Astrocyte (in vitro differentiated cells and primary cell): ENCODE measurements at regions not wholly inside any gene's neighbourhood (a gene's known extent, or its start where the extent isn't known, plus 50 kb on each side); places are given as distances from the start of the nearest gene placed in this dataset.
"Not testable (repeated sequence)": the region's sequence is repeated elsewhere in the genome, so short reads cannot be mapped to it uniquely, and the experiment has no call there.

Source experiments
- DNase-seq: peaks from one replicate; pipeline ENCODE4 v3.0.0-alpha.2; 2010; ENCODE audit warnings: low read depth
- FAIRE-seq: peaks from 2 replicates; lab custom pipeline; 2011; peaks lifted over from hg19 to GRCh38; lab: Jason Lieb, UNC
- H2AFZ ChIP-seq: 2 replicates; pipeline ENCODE4 v1.6.0; 2012; ENCODE audit warnings: low read depth, low read length, inconsistent platforms
- H3K27ac ChIP-seq: 2 replicates; pipeline ENCODE4 v1.5.1; 2011; ENCODE audit warnings: low read depth, low read length, inconsistent platforms
- H3K27me3 ChIP-seq: 2 replicates; pipeline ENCODE4 v1.6.0; 2011; ENCODE audit warnings: low read length, inconsistent platforms; ENCODE audit not compliant: insufficient read depth
- H3K36me3 ChIP-seq: 2 replicates; pipeline ENCODE4 v1.5.1; 2011; ENCODE audit warnings: low read length, inconsistent platforms; ENCODE audit not compliant: insufficient read depth
- H3K4me1 ChIP-seq: 2 replicates; pipeline ENCODE4 v1.5.1; 2011; ENCODE audit warnings: low read length, inconsistent platforms; ENCODE audit not compliant: insufficient read depth
- H3K4me2 ChIP-seq: 2 replicates; pipeline ENCODE4 v1.6.0; 2012; ENCODE audit warnings: low read length, inconsistent platforms
- H3K4me3 ChIP-seq: 2 replicates; pipeline ENCODE4 v1.5.1; 2011; ENCODE audit warnings: low read depth, mild to moderate bottlenecking, low read length, inconsistent platforms; ENCODE audit not compliant: insufficient read depth
- H3K79me2 ChIP-seq: 2 replicates; pipeline ENCODE4 v1.6.0; 2012; ENCODE audit warnings: mild to moderate bottlenecking, low read length, inconsistent platforms; ENCODE audit not compliant: insufficient read depth
- H3K9ac ChIP-seq: 2 replicates; pipeline ENCODE4 v1.6.0; 2012; ENCODE audit warnings: mild to moderate bottlenecking, low read length, inconsistent platforms
- H3K9me3 ChIP-seq: 2 replicates; pipeline ENCODE4 v1.5.1; 2012; ENCODE audit warnings: low read depth, mild to moderate bottlenecking, low read length, inconsistent platforms; ENCODE audit not compliant: insufficient read depth
- H4K20me1 ChIP-seq: 2 replicates; pipeline ENCODE4 v1.6.0; 2012; ENCODE audit warnings: low read length, inconsistent platforms; ENCODE audit not compliant: insufficient read depth
- H3K27ac Mint-ChIP-seq: one replicate; pipeline ENCODE4 v1.8.0; 2021; ENCODE audit warnings: mild to moderate bottlenecking, mixed read lengths; ENCODE audit not compliant: unreplicated experiment
- H3K27me3 Mint-ChIP-seq: one replicate; pipeline ENCODE4 v1.8.0; 2021; ENCODE audit warnings: low read depth, mixed read lengths; ENCODE audit not compliant: unreplicated experiment
- H3K36me3 Mint-ChIP-seq: one replicate; pipeline ENCODE4 v1.8.0; 2021; ENCODE audit warnings: low read depth, mixed read lengths; ENCODE audit not compliant: unreplicated experiment
- H3K4me1 Mint-ChIP-seq: one replicate; pipeline ENCODE4 v1.8.0; 2021; ENCODE audit warnings: low read depth, mixed read lengths; ENCODE audit not compliant: unreplicated experiment
- H3K4me3 Mint-ChIP-seq: one replicate; pipeline ENCODE4 v1.8.0; 2021; ENCODE audit warnings: mild to moderate bottlenecking, moderate library complexity, mixed read lengths; ENCODE audit not compliant: unreplicated experiment
- H3K9me3 Mint-ChIP-seq: one replicate; pipeline ENCODE4 v1.8.0; 2021; ENCODE audit warnings: mild to moderate bottlenecking, mixed read lengths; ENCODE audit not compliant: unreplicated experiment
- EZH2 ChIP-seq: IDR thresholded peaks from 2 replicates; pipeline ENCODE4 v1.6.1; 2012; ENCODE audit warnings: mild to moderate bottlenecking, low read length, inconsistent platforms; ENCODE audit not compliant: insufficient read depth
- TF ChIP-seq, protein P1 (sequence below): IDR thresholded peaks from 2 replicates; pipeline ENCODE4 v1.5.1; 2011; ENCODE audit warnings: low read depth, mild to moderate bottlenecking, inconsistent platforms, low read length, moderate library complexity; ENCODE audit not compliant: insufficient read depth

GRCh38 chr3:61493339-61493738, 68.0 kb upstream of the PTPRG start:
- no peak for DNase-seq
- H3K4me3 Mint-ChIP-seq, result no peak overlapping the region
- H2AFZ ChIP-seq, result no peak overlapping the region
- H3K4me3 ChIP-seq, result no peak overlapping the region
- no peak for FAIRE-seq
- no peak overlapping the region for H3K9ac ChIP-seq
- H3K4me1 Mint-ChIP-seq, result no peaks in the 10 kb centered on the region
- no peaks in the 10 kb centered on the region for H3K27me3 Mint-ChIP-seq
- no peaks in the 10 kb centered on the region for H3K4me1 ChIP-seq
- no peak overlapping the region for H3K27ac Mint-ChIP-seq
- H4K20me1 ChIP-seq, result no peaks in the 10 kb centered on the region
- no peaks in the 10 kb centered on the region for H3K9me3 Mint-ChIP-seq
- H3K79me2 ChIP-seq, result no peaks in the 10 kb centered on the region
- H3K9me3 ChIP-seq, result no peaks in the 10 kb centered on the region
- H3K27me3 ChIP-seq, result no peaks in the 10 kb centered on the region
- TF ChIP-seq, protein P1, sequence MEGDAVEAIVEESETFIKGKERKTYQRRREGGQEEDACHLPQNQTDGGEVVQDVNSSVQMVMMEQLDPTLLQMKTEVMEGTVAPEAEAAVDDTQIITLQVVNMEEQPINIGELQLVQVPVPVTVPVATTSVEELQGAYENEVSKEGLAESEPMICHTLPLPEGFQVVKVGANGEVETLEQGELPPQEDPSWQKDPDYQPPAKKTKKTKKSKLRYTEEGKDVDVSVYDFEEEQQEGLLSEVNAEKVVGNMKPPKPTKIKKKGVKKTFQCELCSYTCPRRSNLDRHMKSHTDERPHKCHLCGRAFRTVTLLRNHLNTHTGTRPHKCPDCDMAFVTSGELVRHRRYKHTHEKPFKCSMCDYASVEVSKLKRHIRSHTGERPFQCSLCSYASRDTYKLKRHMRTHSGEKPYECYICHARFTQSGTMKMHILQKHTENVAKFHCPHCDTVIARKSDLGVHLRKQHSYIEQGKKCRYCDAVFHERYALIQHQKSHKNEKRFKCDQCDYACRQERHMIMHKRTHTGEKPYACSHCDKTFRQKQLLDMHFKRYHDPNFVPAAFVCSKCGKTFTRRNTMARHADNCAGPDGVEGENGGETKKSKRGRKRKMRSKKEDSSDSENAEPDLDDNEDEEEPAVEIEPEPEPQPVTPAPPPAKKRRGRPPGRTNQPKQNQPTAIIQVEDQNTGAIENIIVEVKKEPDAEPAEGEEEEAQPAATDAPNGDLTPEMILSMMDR, result no peak
- TF ChIP-seq EZH2, result no peak
- no peaks in the 10 kb centered on the region for H3K36me3 ChIP-seq
- no peaks in the 10 kb centered on the region for H3K36me3 Mint-ChIP-seq
- H3K27ac ChIP-seq, result no peak overlapping the region
- no peak overlapping the region for H3K4me2 ChIP-seq

- not testable (repeated sequence) for H3K9me3 ChIP-seq, H3K4me1 ChIP-seq, H3K36me3 ChIP-seq, H3K9me3 Mint-ChIP-seq, H3K36me3 Mint-ChIP-seq, H3K27ac Mint-ChIP-seq, H3K4me1 Mint-ChIP-seq, H2AFZ ChIP-seq, H3K27me3 Mint-ChIP-seq, FAIRE-seq, H4K20me1 ChIP-seq, H3K79me2 ChIP-seq, H3K9ac ChIP-seq, DNase-seq, H3K4me3 ChIP-seq, H3K4me2 ChIP-seq, H3K27me3 ChIP-seq, H3K27ac ChIP-seq, H3K4me3 Mint-ChIP-seq
Observed at GRCh38 chr3:61494309-61494708, 67.1 kb upstream of the PTPRG start.

DNA sequence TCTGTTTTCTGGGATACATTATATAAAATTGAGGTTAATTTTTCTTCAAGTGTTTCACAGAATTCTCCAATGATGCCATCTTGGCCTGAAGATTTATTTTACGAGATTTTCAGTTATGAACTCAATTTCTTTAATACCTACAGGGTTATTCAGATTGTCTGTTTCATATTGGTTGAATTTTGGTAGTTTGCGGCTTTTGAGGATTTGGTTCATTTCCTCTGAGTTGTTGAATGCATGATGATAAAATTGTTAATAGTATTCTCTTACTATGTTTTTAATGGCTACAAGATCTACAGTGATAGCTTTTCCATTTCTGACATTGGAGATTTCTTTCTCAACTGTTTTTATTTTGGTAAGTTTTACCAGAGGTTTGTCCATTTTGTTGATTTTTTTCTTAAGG, 63.9 kb upstream of the PTPRG start:
- H2AFZ ChIP-seq, result no peak overlapping the region
- no peaks in the 10 kb centered on the region for H3K9me3 ChIP-seq
- no peak overlapping the region for H3K4me2 ChIP-seq
- H3K36me3 ChIP-seq, result no peaks in the 10 kb centered on the region
- Mint-ChIP-seq H3K27ac (no peak overlapping the region), H3K36me3 (no peaks in the 10 kb centered on the region), H3K9me3 (peaks cover 2% of the 10 kb centered on the region), H3K27me3 (no peaks in the 10 kb centered on the region), H3K4me3 (no peak overlapping the region), H3K4me1 (no peaks in the 10 kb centered on the region)
- H3K27ac ChIP-seq, result no peak overlapping the region
- H3K4me1 ChIP-seq, result no peaks in the 10 kb centered on the region
- no peaks in the 10 kb centered on the region for H4K20me1 ChIP-seq
- DNase-seq (no peak), FAIRE-seq (no peak)
- H3K27me3 ChIP-seq, result no peaks in the 10 kb centered on the region
- no peaks in the 10 kb centered on the region for H3K79me2 ChIP-seq
- H3K9ac ChIP-seq, result no peak overlapping the region
- H3K4me3 ChIP-seq, result no peak overlapping the region
- TF ChIP-seq EZH2, result no peak
- TF ChIP-seq, protein P1, result no peak
